C4-2B (cell line): ENCODE measurements at regions not wholly inside any gene's neighbourhood (a gene's known extent, or its start where the extent isn't known, plus 50 kb on each side); places are given as distances from the start of the nearest gene placed in this dataset.

ENCODE experiments used
- ZFX ChIP-seq: fragments of 450-650 bp; IDR thresholded peaks from 2 replicates; pipeline ENCODE4 v1.6.1; 2017
- TF ChIP-seq, protein P1 (sequence below): fragments of 450-650 bp; conservative IDR thresholded peaks from 2 replicates; pipeline ENCODE4 v1.5.1; 2017; ENCODE audit warnings: mild to moderate bottlenecking

DNA sequence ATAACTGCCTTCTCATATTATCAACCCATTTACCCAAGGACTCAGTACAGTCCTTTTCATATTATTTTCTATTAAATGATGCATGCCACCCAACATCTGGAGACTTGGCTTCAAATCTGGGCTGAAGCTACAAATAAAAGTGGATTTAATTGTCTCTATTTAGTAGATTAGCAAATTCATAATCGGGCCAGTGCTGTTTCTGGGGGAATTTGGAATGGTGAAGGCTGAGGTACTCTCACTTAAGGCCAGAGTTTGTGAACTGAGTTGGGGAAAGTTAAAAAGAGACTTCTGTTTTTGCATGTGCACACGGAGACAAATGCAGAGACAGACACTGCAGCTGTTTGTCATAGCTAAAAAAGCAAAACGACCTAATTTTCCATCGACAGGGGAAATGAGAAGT lies 100.9 kb downstream of the PFDN4 start:
- TF ChIP-seq, protein P1, sequence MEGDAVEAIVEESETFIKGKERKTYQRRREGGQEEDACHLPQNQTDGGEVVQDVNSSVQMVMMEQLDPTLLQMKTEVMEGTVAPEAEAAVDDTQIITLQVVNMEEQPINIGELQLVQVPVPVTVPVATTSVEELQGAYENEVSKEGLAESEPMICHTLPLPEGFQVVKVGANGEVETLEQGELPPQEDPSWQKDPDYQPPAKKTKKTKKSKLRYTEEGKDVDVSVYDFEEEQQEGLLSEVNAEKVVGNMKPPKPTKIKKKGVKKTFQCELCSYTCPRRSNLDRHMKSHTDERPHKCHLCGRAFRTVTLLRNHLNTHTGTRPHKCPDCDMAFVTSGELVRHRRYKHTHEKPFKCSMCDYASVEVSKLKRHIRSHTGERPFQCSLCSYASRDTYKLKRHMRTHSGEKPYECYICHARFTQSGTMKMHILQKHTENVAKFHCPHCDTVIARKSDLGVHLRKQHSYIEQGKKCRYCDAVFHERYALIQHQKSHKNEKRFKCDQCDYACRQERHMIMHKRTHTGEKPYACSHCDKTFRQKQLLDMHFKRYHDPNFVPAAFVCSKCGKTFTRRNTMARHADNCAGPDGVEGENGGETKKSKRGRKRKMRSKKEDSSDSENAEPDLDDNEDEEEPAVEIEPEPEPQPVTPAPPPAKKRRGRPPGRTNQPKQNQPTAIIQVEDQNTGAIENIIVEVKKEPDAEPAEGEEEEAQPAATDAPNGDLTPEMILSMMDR: no peak
- no peak for TF ChIP-seq ZFX
